Neural cell (in vitro differentiated cells): ENCODE measurements at regions not wholly inside any gene's neighbourhood (a gene's known extent, or its start where the extent isn't known, plus 50 kb on each side); places are given as distances from the start of the nearest gene placed in this dataset.

ENCODE experiments used
- H2AFZ ChIP-seq: fragments of 200-600, 300-800 bp; sonication (generic), shearing (Covaris generic); 2 replicates; pipeline ENCODE4 v1.6.0; 2014; ENCODE audit warnings: low read depth, mild to moderate bottlenecking, antibody characterized with exemption, low read length, moderate library complexity
- H3F3A ChIP-seq: fragments of 200-600 bp; shearing (Covaris generic); 2 replicates; pipeline ENCODE4 v1.6.1; 2016; ENCODE audit warnings: mild to moderate bottlenecking, moderate library complexity, mixed read lengths, antibody characterized with exemption, low read length; ENCODE audit not compliant: insufficient read depth, poor library complexity, severe bottlenecking
- H3K27ac ChIP-seq: fragments of 200-600, 300-800 bp; sonication (generic), shearing (Covaris generic); 2 replicates; pipeline ENCODE4 v1.5.1; 2014; ENCODE audit warnings: mild to moderate bottlenecking, low read length, moderate library complexity
- H3K27me3 ChIP-seq: fragments of 300-800, 200-600 bp; sonication (generic), shearing (Covaris generic); 2 replicates; pipeline ENCODE4 v1.6.0; 2014; ENCODE audit warnings: mild to moderate bottlenecking, low read depth, low read length, moderate library complexity; ENCODE audit not compliant: insufficient read depth
- H3K36me3 ChIP-seq: fragments of 300-800, 200-600 bp; sonication (generic), shearing (Covaris generic); 2 replicates; pipeline ENCODE4 v1.5.1; 2014; ENCODE audit warnings: mild to moderate bottlenecking, antibody characterized with exemption, low read length, moderate library complexity; ENCODE audit not compliant: insufficient read depth
- H3K4me2 ChIP-seq: fragments of 300-800, 200-600 bp; sonication (generic), shearing (Covaris generic); 2 replicates; pipeline ENCODE4 v1.6.0; 2014; ENCODE audit warnings: mild to moderate bottlenecking, low read length
- H3K4me3 ChIP-seq: fragments of 300-800, 200-600 bp; sonication (generic), shearing (Covaris generic); 2 replicates; pipeline ENCODE4 v1.5.1; 2014; ENCODE audit warnings: mild to moderate bottlenecking, low read length, moderate library complexity
- H3K79me2 ChIP-seq: fragments of 200-600 bp; shearing (Covaris generic); replicated peaks from 2 replicates; pipeline ENCODE4 v1.6.0; 2014; ENCODE audit warnings: mild to moderate bottlenecking, low read length, moderate library complexity; ENCODE audit not compliant: insufficient read depth
- H3K9ac ChIP-seq: fragments of 300-800, 200-600 bp; sonication (generic), shearing (Covaris generic); 2 replicates; pipeline ENCODE4 v1.6.1; 2016; ENCODE audit warnings: mild to moderate bottlenecking, low read length, mixed read lengths
- H3K9me2 ChIP-seq: fragments of 200-600 bp; shearing (Covaris generic); 2 replicates; pipeline ENCODE4 v1.6.1; 2016; ENCODE audit warnings: mild to moderate bottlenecking, low read length, mixed read lengths; ENCODE audit not compliant: insufficient read depth
- H3K9me3 ChIP-seq: fragments of 200-600, 300-800 bp; sonication (generic), shearing (Covaris generic); 2 replicates; pipeline ENCODE4 v1.6.1; 2016; ENCODE audit warnings: mild to moderate bottlenecking, mixed run types, low read length, moderate library complexity, mixed read lengths
- H4K20me1 ChIP-seq: fragments of 200-600 bp; shearing (Covaris generic); 2 replicates; pipeline ENCODE4 v1.6.1; 2016; ENCODE audit warnings: mild to moderate bottlenecking, mixed run types; ENCODE audit not compliant: insufficient read depth
- EP300 ChIP-seq: fragments of 450-650 bp; conservative IDR thresholded peaks from 2 replicates; pipeline ENCODE4 v1.6.1; 2014; ENCODE audit warnings: antibody characterized with exemption, mild to moderate bottlenecking, moderate library complexity; ENCODE audit not compliant: poor library complexity, severe bottlenecking
- EZH2 ChIP-seq: fragments of 200-600, 300-800 bp; shearing (Covaris generic), sonication (generic); IDR thresholded peaks from 2 replicates; pipeline ENCODE4 v1.6.1; 2014; ENCODE audit warnings: antibody characterized with exemption, low read length, borderline replicate concordance, mild to moderate bottlenecking; ENCODE audit not compliant: insufficient read depth, poor library complexity, severe bottlenecking
- MXI1 ChIP-seq: fragments of 450-650 bp; conservative IDR thresholded peaks from 2 replicates; pipeline ENCODE4 v1.6.1; 2014; ENCODE audit warnings: antibody characterized with exemption, mild to moderate bottlenecking; ENCODE audit not compliant: poor library complexity, severe bottlenecking
- POLR2AphosphoS5 ChIP-seq: IDR thresholded peaks from 2 replicates; pipeline ENCODE4 v1.6.1; 2012
- RAD21 ChIP-seq: fragments of 450-650 bp; conservative IDR thresholded peaks from 2 replicates; pipeline ENCODE4 v1.6.1; 2014; ENCODE audit warnings: antibody characterized with exemption, mild to moderate bottlenecking, moderate library complexity
- SMC3 ChIP-seq: fragments of 450-650 bp; conservative IDR thresholded peaks from 2 replicates; pipeline ENCODE4 v1.6.1; 2014; ENCODE audit warnings: antibody characterized with exemption, mild to moderate bottlenecking, moderate library complexity; ENCODE audit not compliant: poor library complexity
- TAF1 ChIP-seq: IDR thresholded peaks from 2 replicates; pipeline ENCODE4 v1.6.1; 2012; ENCODE audit warnings: low read depth
- TF ChIP-seq, protein P1 (sequence below): IDR thresholded peaks from 2 replicates; pipeline ENCODE4 v1.6.1; 2012; ENCODE audit warnings: borderline replicate concordance
- TF ChIP-seq, protein P2 (sequence below): fragments of 450-650 bp; IDR thresholded peaks from 2 replicates; pipeline ENCODE4 v1.5.1; 2014; ENCODE audit warnings: antibody characterized with exemption, mild to moderate bottlenecking, moderate library complexity; ENCODE audit not compliant: poor library complexity, severe bottlenecking

DNA sequence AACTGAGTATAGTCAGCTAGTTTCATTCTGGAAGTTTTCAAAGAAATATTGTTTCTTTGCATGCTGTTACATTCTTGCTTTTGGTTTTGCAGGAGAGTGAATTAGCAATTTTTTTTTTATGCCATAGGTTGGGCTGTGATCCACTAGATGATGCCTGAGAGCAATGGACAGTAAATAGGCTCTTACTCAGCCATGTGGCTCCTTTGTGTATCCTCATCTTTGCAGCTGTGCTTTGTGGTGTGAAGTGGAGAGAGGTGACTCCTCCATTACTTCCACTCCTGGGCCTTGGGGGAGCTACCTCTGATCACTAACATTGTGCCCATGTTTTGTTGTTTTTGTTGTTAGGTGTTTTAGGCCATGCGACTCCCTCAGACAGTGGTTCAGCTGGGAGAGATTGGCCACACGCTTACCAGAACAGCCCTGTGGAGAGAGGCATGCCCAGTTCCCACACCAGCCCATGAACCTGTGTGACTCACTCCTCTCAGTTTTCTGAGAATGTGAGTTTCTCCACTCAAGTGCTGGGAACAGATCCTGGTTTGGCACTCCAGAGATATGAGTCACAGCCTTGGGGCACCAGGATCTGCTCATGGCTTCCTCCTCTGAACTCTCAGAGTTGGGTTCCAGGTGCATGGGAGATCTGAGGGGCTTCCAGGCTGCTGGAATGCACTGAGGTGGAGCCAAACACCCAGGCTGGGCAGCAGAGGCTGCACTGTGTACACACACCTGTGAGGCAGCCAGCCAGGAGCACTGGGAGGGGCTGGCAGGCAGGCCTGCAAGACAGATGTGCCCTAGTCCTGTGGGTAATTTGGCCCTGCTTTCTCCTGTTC, 785.3 kb downstream of the ROBO2 start:
- Histone ChIP-seq H2AFZ (no peak overlapping the region), H3K9ac (no peak overlapping the region), H3K9me2 (no peaks in the 10 kb centered on the region), H3K27me3 (no peaks in the 10 kb centered on the region), H3K9me3 (no peaks in the 10 kb centered on the region), H3K4me2 (no peak overlapping the region), H3F3A (no peaks in the 10 kb centered on the region), H3K79me2 (no peaks in the 10 kb centered on the region), H3K36me3 (no peaks in the 10 kb centered on the region), H3K4me3 (no peak overlapping the region), H3K27ac (no peak overlapping the region), H4K20me1 (no peaks in the 10 kb centered on the region)
- no peak for TF ChIP-seq POLR2AphosphoS5
- TF ChIP-seq, protein P1, sequence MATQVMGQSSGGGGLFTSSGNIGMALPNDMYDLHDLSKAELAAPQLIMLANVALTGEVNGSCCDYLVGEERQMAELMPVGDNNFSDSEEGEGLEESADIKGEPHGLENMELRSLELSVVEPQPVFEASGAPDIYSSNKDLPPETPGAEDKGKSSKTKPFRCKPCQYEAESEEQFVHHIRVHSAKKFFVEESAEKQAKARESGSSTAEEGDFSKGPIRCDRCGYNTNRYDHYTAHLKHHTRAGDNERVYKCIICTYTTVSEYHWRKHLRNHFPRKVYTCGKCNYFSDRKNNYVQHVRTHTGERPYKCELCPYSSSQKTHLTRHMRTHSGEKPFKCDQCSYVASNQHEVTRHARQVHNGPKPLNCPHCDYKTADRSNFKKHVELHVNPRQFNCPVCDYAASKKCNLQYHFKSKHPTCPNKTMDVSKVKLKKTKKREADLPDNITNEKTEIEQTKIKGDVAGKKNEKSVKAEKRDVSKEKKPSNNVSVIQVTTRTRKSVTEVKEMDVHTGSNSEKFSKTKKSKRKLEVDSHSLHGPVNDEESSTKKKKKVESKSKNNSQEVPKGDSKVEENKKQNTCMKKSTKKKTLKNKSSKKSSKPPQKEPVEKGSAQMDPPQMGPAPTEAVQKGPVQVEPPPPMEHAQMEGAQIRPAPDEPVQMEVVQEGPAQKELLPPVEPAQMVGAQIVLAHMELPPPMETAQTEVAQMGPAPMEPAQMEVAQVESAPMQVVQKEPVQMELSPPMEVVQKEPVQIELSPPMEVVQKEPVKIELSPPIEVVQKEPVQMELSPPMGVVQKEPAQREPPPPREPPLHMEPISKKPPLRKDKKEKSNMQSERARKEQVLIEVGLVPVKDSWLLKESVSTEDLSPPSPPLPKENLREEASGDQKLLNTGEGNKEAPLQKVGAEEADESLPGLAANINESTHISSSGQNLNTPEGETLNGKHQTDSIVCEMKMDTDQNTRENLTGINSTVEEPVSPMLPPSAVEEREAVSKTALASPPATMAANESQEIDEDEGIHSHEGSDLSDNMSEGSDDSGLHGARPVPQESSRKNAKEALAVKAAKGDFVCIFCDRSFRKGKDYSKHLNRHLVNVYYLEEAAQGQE: no peak
- no peak for TF ChIP-seq RAD21
- TF ChIP-seq MXI1: no peak
- no peak for TF ChIP-seq TAF1
- TF ChIP-seq, protein P2, sequence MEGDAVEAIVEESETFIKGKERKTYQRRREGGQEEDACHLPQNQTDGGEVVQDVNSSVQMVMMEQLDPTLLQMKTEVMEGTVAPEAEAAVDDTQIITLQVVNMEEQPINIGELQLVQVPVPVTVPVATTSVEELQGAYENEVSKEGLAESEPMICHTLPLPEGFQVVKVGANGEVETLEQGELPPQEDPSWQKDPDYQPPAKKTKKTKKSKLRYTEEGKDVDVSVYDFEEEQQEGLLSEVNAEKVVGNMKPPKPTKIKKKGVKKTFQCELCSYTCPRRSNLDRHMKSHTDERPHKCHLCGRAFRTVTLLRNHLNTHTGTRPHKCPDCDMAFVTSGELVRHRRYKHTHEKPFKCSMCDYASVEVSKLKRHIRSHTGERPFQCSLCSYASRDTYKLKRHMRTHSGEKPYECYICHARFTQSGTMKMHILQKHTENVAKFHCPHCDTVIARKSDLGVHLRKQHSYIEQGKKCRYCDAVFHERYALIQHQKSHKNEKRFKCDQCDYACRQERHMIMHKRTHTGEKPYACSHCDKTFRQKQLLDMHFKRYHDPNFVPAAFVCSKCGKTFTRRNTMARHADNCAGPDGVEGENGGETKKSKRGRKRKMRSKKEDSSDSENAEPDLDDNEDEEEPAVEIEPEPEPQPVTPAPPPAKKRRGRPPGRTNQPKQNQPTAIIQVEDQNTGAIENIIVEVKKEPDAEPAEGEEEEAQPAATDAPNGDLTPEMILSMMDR: no peak
- TF ChIP-seq EZH2: no peak

DNA sequence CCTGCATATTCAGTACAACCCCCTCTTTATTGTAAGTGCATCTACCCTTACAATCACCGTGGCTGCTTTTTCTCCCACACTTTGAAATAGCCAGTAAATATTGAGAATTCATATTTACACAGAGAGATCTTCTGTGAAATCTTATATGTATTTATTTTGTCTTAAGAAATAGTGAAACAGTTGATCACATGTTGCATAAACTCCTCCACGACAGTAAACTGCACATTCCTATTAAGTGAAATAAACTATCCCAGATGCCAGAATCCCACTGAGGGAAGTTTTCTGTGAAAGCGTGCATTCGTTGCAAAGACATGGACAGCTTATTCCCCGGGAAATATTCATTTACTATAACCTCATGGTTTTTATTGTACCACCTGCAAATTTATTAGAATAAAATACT, 796.0 kb downstream of the ROBO2 start:
- H3K9me2 ChIP-seq: no peaks in the 10 kb centered on the region
- no peaks in the 10 kb centered on the region for H3K27me3 ChIP-seq
- H3F3A ChIP-seq: no peaks in the 10 kb centered on the region
- no peaks in the 10 kb centered on the region for H4K20me1 ChIP-seq
- no peak overlapping the region for H3K9ac ChIP-seq
- no peaks in the 10 kb centered on the region for H3K9me3 ChIP-seq
- H3K27ac ChIP-seq: no peak overlapping the region
- H3K36me3 ChIP-seq: no peaks in the 10 kb centered on the region
- no peak overlapping the region for H3K4me2 ChIP-seq
- no peak overlapping the region for H2AFZ ChIP-seq
- H3K79me2 ChIP-seq: no peaks in the 10 kb centered on the region
- no peak overlapping the region for H3K4me3 ChIP-seq
- TF ChIP-seq, protein P1: no peak
- TF ChIP-seq SMC3 (no peak), POLR2AphosphoS5 (no peak), TAF1 (no peak), EP300 (no peak), RAD21 (no peak), MXI1 (no peak)
